NAMALWA (cell line): ENCODE measurements at regions not wholly inside any gene's neighbourhood (a gene's known extent, or its start where the extent isn't known, plus 50 kb on each side); places are given as distances from the start of the nearest gene placed in this dataset.
"Not testable (repeated sequence)": the region's sequence is repeated elsewhere in the genome, so short reads cannot be mapped to it uniquely, and the experiment has no call there.

Experiments used
- DNase-seq: peaks from one replicate; pipeline ENCODE4 v3.0.0-alpha.2; 2015; ENCODE audit warnings: low spot score

DNA sequence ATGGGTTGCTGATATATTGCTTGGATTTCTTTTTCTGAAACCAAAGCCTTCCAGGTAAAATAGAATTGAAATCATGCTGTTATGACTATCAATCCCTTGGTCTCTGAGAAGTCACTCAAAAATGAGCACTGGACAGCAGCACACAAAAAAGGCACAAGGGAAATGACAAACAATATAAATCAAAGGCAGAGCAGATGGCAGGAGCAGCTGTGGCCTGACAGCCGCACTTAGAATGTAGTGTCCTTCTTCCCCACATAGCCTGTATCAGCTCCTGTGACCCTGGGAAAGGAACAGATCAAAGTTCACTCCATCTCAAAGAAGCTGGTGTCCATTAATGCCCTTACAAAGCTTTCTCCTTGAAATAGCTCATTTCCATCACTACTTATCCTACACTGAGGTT, 326.7 kb downstream of the SUCLG1 start:
- DNase-seq = no peak

DNA sequence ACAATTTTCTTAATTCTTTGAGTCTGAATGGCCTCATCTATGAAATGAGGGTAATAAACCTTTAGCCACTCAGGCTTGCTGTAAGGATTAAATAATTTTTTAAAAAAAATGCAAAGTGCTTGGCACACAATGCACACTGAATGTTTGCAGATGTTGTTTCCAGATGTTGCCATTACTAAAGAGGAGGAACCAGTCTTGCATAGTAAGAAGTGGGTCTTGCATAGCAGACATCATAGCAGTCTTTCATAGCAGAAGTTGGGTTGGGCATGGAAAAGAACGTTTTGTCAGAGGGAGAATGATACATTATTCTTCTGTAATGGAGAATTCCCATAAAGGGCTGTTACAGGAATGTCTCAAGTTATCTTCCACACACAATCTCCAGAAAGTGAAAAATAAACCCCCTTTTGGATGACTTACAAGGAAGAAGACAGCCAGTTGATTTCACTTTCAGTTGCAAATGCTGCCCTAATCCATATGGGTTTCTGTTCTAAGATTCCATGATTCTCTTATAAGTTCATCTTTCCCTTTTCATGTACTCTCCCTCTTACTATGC, 327.7 kb downstream of the SUCLG1 start:
- DNase-seq = no peak

GRCh38 chr2:84129018-84129417, 330.1 kb downstream of the SUCLG1 start:
- no peak for DNase-seq

- peak; percentile 7 for DNase-seq
These were observed 331.3 kb downstream of the SUCLG1 start for GRCh38 chr2:84127812-84128211.

DNA sequence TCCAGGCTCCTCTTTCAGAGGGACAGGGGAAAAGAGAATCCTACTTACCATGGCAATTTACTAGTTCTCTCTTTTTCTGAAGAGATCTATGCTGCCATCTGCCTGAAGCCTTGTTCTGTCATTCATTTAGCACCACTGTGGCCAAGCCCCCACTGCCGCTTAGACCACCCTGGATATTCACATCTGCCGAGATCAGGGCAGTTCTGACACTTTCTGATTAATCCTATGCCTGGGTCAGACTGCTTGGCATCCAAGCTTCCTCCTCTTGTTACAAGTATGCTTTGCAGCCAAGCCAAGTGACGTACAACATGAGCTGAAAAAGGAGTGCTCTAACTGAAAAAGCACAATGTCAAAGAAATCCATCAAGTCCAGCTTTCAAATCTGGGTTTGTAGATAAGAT, 332.6 kb downstream of the SUCLG1 start:
- no peak for DNase-seq

DNA sequence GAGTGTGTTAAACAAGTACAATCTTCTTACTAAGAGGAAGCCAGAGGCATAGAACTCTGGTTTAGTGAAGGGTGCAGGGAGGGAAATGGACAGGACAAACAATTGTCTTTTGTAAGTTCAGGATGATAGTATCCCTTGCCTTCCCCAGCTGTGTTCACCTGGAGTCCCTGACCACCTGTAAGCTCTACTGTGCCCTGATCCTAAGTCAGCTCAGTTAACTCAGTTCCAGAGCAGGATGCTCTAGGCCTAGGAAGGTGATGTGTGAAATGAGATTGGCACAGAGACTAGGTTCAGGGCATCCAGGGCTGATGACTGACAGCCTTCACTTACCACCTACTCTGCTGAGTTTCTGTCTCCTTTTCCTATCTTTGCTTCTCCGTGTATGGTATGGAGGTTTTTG, 333.0 kb downstream of the SUCLG1 start:
- no peak for DNase-seq

- no peak for DNase-seq
These were observed 342.9 kb downstream of the SUCLG1 start for GRCh38 chr2:84116143-84116542.

- DNase-seq = no peak
These were observed 343.8 kb downstream of the SUCLG1 start for GRCh38 chr2:84115173-84115857.

- DNase-seq = not testable (repeated sequence)
These were observed 355.1 kb downstream of the SUCLG1 start for GRCh38 chr2:84103816-84104527.

DNA sequence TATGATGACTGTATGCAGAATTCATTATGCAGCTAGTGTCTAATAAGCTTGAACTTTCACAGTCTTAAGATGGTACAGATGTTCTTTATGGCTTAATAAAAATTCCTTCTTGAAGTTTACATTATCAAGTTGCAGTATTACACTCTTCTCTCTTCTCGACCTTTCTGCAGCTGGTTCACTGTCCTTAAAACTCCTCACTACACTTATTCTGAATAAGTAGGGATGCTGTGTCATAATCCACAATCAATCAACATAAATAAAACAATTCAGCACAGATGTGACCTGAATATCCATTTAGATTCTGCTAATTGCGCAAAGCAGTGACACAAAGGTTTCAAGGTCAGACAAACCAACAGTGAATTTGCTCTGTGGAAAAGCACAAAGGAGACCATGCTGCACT, 356.8 kb downstream of the SUCLG1 start:
- DNase-seq = no peak

DNA sequence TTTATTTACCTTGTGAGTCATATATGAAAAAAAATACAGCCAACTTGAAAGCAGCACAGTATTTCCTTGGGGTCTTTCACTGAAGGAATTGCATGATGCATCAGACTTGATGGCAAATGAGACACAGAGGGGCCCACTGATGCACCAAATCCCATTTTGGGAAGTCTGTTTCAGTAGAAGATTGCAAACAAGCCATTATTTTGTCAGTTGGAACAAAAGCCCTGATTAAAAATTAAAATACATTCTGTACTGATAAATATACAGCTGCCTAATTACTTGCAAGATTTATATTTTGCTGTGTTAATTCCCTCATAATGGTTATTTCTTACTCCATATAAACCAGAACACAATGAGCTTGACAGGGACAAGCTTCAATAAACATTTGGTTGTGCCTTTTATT, 370.4 kb downstream of the SUCLG1 start:
- DNase-seq = no peak

DNA sequence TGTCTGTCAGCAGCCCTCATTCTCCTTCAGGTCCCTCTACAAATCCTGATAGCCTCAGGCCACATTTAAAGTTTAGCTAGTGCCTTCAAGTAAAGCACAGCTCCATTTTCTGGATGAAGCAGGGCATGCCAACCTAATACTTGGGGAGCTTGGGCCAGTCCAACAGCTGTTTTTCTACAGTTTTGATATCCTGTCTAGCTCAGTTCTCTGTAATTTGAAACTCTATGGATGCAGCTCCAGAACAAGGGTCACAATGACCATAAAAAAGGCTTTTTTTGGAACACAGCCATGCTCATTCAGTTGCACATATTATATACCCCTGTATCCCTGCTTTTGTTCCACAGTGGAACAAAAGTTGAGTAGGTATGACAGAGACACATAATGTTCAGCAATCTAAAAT, 373.5 kb downstream of the SUCLG1 start:
- DNase-seq = no peak

- no peak for DNase-seq
These were observed 374.2 kb downstream of the SUCLG1 start for GRCh38 chr2:84084856-84085255.

DNA sequence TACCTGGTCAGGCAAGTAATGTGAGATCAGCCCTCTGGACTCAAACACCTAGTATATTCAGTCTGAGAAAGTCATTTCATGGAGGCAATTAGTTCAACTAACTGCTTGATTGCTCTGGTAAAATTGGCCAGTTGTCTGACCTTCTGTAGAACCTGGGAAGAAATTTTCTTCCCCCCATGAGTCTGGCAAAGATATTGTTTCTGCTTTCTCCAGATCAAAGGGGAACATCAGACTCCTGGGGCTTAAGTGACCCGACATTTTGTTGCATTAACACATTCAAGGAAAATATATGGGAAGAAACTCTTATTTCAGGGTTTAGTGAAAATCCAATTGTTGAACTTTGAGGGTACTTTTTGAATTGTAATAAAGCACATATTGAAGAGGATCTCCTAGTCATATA, 375.1 kb downstream of the SUCLG1 start:
- no peak for DNase-seq

DNA sequence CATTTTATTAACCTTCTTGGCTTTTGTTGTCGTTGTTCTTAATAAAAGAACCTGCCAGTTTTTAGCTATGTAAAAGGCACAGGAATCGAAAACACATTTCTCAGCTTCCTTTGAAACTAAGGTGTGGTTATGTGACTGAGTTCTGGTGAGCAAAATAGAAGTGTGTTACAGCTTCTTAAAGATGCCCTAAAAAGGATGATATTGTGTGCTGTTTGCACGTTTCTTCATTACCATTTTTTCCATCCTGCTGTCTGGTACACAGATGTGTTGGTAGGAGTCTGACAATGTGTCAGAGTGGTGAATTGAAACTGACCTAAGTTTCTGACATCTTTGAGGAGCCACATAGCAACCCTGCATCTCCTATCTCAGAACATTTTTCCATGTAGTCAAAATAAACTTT, 380.6 kb downstream of the SUCLG1 start:
- no peak for DNase-seq

DNA sequence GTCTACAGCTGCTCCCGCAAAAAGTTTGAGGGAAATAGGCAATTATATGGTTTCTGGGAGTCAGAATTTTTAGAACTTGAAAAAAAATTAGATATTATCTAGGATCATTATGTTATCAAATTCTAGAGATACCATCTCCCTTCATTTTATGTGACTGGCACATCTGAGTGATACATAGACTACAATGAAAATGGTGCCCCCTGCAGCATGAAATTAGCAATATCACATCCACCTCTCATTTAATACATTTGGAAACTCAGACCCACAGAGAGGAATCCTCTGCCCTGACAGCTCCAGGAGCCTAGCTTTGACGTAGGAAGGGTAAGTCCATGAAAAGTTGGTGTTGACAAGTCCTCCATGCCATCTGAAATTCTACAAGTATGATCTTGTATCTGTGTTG, 381.6 kb downstream of the SUCLG1 start:
- peak; percentile 55 for DNase-seq

- no peak for DNase-seq
These were observed 388.0 kb downstream of the SUCLG1 start for GRCh38 chr2:84071050-84071449.

DNA sequence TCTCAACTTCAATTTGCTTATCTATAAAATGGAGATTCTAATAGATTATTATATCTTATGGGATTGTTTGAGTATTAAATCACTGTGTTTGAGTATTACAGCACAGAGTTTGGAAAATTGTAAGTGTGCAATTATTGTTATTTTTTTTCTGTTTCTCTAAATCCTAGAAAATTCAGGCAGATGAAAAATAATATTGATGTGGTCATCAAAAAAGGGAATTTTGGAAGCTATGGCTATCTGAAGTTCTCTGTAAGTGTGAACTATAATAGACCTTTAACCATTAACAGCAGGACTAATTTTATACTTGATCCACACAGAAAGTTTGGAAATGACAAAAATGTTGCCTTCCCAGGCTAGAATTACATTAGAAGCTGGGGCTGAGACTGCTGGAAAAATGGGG, 393.2 kb downstream of the SUCLG1 start:
- DNase-seq = no peak

DNA sequence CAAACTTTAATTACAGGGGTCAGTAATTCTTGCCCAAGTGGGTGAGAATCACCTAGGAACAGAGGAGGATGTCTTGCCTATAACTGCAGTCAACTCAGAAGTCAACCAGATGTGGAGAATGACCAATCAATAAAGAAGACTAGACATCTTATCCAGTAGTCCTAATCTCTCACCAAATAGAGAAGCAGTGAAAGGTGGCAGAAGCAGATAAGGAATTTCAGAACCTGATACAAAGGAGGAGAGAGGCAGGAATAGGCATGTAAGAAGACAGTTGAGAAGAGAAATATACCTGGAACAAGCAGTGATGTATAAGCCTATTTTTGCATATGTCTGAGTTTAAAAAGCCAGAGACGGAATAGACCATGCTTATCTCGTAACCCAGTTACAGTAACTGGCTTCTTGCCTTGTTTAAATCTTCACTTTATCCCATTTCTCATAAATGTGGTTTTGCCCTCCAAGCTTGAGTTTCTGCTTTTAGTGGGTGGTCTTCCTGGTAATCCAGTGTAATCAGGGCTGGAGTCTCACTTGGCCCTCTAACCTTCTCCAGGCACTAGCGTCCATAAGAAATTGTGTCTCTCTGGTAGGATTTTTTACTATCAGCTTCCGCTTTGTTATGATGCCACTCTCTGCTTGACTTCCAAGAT, 401.0 kb downstream of the SUCLG1 start:
- no peak for DNase-seq

DNA sequence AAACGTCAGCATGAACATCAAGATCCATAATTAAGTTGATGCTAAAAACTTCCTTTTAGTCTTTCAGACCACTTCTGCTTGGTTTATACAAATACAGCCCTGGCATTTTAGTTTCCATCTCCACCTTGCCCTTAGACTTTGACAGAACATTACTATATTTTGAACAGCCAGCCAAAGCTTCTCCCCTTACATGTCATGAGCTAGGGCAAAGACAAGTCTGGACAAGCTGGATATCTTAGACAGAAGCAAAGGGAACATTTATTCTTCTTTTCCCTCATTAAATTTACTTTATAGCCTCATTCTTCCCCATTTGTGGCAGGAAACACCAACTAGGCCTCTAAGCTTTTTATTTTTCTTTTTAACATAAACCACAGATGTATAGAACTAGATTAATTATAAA, 403.3 kb downstream of the SUCLG1 start:
- DNase-seq = no peak

- not testable (repeated sequence) for DNase-seq
These were observed 404.5 kb downstream of the SUCLG1 start for GRCh38 chr2:84054577-84054976.

DNA sequence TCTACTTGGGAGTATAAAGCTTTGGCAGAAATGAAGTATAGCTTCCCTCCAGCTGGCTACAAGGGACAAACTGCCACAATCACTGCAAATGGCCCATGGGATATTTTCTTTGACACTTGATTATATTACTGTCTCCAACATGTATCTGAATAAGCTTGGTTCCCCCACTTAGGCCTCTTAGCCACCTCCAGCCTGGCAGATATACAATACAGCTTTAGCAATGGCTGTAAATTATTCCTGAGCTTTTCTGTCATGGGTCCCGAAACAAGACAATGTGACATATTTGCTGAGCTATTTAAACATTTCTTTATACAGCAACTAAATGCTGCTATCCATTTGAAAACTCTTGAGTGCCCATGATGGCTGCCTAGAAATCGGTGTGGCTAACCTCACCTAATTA, 406.2 kb downstream of the SUCLG1 start:
- no peak for DNase-seq

- DNase-seq = no peak
These were observed 407.0 kb downstream of the SUCLG1 start for GRCh38 chr2:84052043-84052442.
